ENCODE measurements at regions not wholly inside any gene's neighbourhood (a gene's known extent, or its start where the extent isn't known, plus 50 kb on each side); places are given as distances from the start of the nearest gene placed in this dataset.
"Not testable (repeated sequence)": the region's sequence is repeated elsewhere in the genome, so short reads cannot be mapped to it uniquely, and the experiment has no call there.

DNA sequence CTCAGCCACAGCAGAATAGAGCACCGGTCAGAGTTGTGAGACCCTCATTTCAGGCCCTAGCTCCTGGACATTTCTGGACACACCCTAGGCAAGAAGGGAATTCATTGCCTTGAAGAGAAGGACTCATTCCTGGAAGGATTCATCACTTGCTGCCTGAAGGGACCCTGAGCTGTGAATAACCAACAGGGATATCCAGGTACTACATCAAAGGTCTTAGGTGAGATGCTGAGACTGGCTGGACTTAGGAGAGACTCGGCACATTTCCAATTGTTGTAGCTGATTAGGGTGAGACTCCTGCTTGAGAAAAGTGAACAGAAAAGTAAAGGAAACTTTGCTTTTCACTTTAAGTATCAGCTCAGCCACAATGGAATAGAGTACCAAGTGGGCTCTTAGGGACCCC, 208.1 kb upstream of the CDKN2B start:
- DNase-seq (ENCODE audit: low spot score): no peak

- DNase-seq (ENCODE audit: low spot score): not testable (repeated sequence)
Observed at GRCh38 chr9:22225856-22226255, 216.8 kb upstream of the CDKN2B start.

GRCh38 chr9:22227986-22228385, 218.6 kb upstream of the DMRTA1 start:
- no peak for DNase-seq (ENCODE audit: low spot score)

- DNase-seq (ENCODE audit: low spot score): no peak
Observed at GRCh38 chr9:22228542-22228941, 218.1 kb upstream of the DMRTA1 start.

- no peak for DNase-seq (ENCODE audit: low spot score)
Observed at GRCh38 chr9:22229069-22229468, 217.6 kb upstream of the DMRTA1 start.

GRCh38 chr9:22231309-22231708, 215.3 kb upstream of the DMRTA1 start:
- not testable (repeated sequence) for DNase-seq (ENCODE audit: low spot score)

DNA sequence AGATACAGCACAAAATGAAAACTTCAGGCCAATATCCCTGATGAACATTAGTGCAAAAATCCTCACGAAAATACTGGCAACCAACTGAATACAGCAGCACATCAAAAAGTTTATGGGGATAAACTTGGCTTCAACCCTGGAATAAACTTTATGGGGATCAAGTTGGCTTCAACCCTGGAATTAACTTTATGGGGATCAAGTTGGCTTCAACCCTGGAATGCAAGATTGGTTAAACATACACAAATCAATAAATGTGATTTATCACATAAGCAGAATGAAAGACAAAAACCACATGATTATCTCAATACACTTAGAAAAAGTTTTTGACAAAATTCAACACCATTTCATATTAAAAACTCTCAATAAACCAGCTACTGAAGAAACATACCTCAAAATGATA, 213.7 kb upstream of the DMRTA1 start:
- no peak for DNase-seq (ENCODE audit: low spot score)

GRCh38 chr9:22237497-22238363, 208.9 kb upstream of the DMRTA1 start:
- peak; percentile 72 for DNase-seq (ENCODE audit: low spot score)

GRCh38 chr9:22238809-22239684, 207.6 kb upstream of the DMRTA1 start:
- DNase-seq (ENCODE audit: low spot score): peak; percentile 40

DNA sequence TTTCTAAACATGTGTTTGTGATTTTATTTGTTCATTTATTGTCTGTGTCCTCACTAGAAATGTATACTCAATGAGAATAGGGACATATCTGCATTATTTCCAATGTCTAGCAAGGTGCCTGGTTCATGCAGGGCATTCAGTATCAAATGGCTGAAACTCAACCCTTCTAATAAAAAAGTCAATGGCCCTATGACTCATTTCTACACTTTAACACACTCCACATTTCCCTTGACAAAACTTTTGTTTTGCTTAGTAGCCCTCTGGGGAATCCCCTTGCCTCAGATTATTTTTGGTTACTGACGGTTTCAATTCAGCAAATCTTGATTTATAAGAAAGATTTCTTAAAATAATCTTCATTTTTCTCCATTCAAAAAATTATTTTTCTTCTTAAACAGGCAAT, 206.0 kb upstream of the DMRTA1 start:
- DNase-seq (ENCODE audit: low spot score): no peak

DNA sequence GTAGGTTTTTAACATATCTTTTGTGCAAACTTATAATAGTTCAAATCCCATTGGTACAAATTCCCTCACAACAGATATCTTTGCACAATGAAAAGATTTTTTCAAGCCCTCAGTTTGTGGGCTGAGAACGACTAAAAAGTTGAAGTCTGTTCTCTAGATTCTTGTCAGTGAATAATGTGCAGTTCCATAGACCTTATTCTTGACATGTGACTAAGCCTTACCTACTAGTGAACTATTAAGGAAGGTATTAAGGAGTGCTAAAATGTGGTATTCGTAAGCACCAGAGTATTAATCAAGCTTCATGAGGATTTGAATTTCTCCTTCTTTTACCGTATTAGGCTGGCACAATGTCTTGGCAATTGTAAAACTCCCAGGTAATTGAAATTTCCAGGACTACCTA, 205.6 kb upstream of the DMRTA1 start:
- DNase-seq (ENCODE audit: low spot score): no peak

- no peak for DNase-seq (ENCODE audit: low spot score)
Observed at GRCh38 chr9:22241611-22242010, 205.0 kb upstream of the DMRTA1 start.

DNA sequence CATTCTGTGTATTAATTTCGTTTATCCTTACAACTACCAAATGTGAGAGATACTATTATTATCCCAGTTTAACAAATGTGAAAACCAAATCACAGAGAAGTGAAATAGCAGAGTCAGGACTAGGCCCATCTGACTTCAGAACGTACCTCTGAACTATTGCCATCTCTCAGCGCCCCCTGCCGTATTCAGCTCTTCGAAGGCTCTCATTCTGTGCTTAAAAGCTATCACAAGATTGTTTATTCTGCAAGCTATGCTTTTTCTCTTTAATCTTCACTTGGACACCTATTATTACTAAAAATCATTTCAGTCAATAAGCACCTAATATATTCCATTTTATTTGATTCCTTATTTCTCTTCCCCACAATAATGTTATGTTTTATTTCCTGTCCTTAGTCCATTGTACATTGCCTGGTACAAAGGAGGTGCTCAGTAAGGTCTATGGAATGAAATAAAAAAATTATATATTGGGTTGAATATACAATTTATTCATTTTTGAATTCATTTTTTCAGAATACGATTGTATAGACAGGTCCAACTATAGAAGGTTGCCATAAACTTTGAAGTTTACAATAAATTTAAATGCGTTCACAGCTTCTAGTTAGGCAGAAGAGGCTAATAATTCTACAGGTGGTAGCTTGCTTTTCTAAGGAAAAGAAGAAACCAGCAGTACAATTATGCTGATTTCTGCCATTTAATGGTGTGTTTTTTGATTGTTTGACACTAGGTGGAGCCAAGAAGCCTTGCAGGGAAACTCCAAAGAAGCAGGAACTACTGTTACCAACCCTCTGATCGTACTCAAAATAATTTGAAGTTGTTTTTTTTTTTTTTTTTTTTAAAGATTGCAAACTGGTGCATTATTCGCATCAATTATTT, 202.2 kb upstream of the DMRTA1 start:
- DNase-seq (ENCODE audit: low spot score): peak; percentile 51

DNA sequence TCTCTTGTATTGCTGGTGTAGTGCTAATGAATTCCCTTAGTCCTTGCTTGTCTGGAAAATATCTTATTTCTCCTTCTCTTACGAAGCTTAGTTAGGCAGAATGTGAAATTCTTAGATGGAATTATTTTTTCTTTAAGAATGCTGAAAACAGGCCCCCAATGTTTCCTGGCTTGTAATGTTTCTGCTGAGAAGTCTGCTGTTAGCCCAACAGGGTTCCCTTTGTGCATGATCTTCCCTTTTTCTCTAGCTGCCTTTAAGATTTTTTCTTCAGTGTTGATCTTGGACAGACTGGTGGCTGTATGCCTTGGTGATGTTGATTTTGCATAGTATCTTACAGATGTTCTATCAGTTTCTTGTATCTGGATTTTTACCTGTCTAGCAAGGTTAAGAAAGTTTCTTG, 191.3 kb upstream of the DMRTA1 start:
- DNase-seq (ENCODE audit: low spot score): no peak

DNA sequence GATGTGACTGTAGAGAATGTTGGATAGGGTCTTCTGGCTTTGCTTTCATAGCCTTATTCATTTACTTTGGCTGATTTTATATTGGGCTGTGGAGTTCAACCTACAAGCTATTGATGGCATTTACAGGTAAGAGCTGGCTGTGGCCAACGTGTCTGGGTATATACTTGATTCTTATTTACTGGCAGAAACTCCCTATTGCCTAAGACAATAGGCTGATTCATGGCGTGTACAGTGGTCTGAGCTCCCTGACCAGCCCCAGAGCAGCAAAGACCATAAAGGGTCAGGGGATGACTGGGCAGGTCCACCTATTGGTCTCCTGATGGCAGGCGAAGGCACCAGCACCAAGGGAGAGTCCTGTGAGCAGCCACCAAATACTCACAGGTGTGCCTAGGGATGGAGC, 190.2 kb upstream of the DMRTA1 start:
- no peak for DNase-seq (ENCODE audit: low spot score)

DNA sequence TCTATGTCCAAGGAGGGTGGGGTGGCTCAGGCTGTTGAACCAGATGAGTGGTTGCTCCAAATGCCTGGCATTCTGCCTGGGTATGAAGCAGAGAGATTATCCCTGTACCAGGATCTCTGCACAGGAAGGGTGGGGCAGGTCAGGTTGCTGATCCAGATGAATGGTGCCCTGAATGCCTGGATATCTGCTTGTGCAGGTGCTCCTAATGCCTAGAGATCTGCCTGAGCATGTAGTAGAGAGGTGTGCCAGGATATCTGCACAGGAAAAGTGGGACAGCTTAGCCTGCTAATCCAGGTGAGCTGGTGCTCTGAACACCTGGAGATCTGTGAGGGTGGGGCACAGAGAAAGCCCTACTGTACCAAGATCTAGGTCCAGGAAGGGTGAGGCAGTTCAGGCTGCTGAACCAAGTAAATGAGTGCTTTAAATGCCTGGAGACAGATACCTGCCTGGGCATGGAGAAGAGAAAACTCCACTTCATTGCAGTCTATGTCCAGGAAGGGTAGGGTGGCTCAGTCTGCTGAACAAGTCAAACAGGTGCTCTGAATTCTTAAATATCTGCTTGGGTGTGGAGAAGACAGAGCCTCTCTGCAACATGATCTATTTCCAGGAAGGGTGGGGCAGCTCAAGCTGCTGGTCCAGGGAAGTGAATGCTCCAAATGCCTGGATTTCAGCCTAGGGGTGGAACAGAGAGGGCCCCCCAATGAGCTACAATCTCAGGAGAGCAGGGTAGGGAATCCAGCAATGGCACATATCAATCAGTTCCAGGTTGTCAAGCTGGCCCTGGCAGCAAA, 189.4 kb upstream of the DMRTA1 start:
- DNase-seq (ENCODE audit: low spot score): no peak

- no peak for DNase-seq (ENCODE audit: low spot score)
Observed at GRCh38 chr9:22265038-22265437, 181.6 kb upstream of the DMRTA1 start.

GRCh38 chr9:22265534-22265933, 181.1 kb upstream of the DMRTA1 start:
- no peak for DNase-seq (ENCODE audit: low spot score)

- no peak for DNase-seq (ENCODE audit: low spot score)
Observed at GRCh38 chr9:22274477-22274876, 172.1 kb upstream of the DMRTA1 start.

- DNase-seq (ENCODE audit: low spot score): no peak
Observed at GRCh38 chr9:22278426-22278825, 168.2 kb upstream of the DMRTA1 start.

GRCh38 chr9:22279636-22280035, 167.0 kb upstream of the DMRTA1 start:
- no peak for DNase-seq (ENCODE audit: low spot score)

Measured in kidney capillary endothelial cell (primary cell).